IgD-negative memory B cell (primary cell): ENCODE measurements at regions not wholly inside any gene's neighbourhood (a gene's known extent, or its start where the extent isn't known, plus 50 kb on each side); places are given as distances from the start of the nearest gene placed in this dataset.

Experiments used
- H3K27ac Mint-ChIP-seq, 3 donors: one replicate each; pipeline ENCODE4 v1.8.0; 2020 to 2022; ENCODE audit warnings: mild to moderate bottlenecking in 3 of 3, mixed read lengths in 3 of 3, moderate library complexity in 1 of 3
- H3K27me3 Mint-ChIP-seq: one replicate; pipeline ENCODE4 v1.8.0; 2021; ENCODE audit warnings: mixed read lengths
- H3K36me3 Mint-ChIP-seq: one replicate; pipeline ENCODE4 v1.8.0; 2020; ENCODE audit warnings: mild to moderate bottlenecking, mixed read lengths
- H3K4me1 Mint-ChIP-seq, 3 donors: one replicate each; pipeline ENCODE4 v1.8.0; 2020 to 2022; ENCODE audit warnings: mixed read lengths in 3 of 3, mild to moderate bottlenecking in 1 of 3
- H3K4me3 Mint-ChIP-seq, 4 donors: one replicate each; pipeline ENCODE4 v1.8.0; 2020 to 2022; ENCODE audit warnings: mild to moderate bottlenecking in 4 of 4, mixed read lengths in 4 of 4, moderate library complexity in 3 of 4
- H3K9me3 Mint-ChIP-seq, 3 donors: one replicate each; pipeline ENCODE4 v1.8.0; 2020 to 2021; ENCODE audit warnings: mixed read lengths in 3 of 3, mild to moderate bottlenecking in 1 of 3

- Mint-ChIP-seq H3K27ac (peak overlapping the region in 1 of 3 donors; percentile 39), H3K36me3 (peaks cover 4% of the 10 kb centered on the region), H3K4me1 (peaks cover 0 to 2% (median 1%) of the 10 kb centered on the region in 3 donors), H3K4me3 (no peak overlapping the region), H3K27me3 (peaks cover 36% of the 10 kb centered on the region), H3K9me3 (peaks cover 0 to 4% (median 3%) of the 10 kb centered on the region in 3 donors)
Observed at GRCh38 chr1:37255136-37255795, 219.1 kb upstream of the ZC3H12A start.

GRCh38 chr1:37255868-37256267, 218.5 kb upstream of the ZC3H12A start:
- Mint-ChIP-seq H3K27ac (no peak overlapping the region), H3K36me3 (peaks cover 4% of the 10 kb centered on the region), H3K4me3 (no peak overlapping the region), H3K4me1 (peaks cover 0 to 2% (median 1%) of the 10 kb centered on the region in 3 donors), H3K9me3 (peaks cover 0 to 4% (median 3%) of the 10 kb centered on the region in 3 donors), H3K27me3 (peaks cover 36% of the 10 kb centered on the region)

GRCh38 chr1:37257646-37258045, 216.7 kb upstream of the ZC3H12A start:
- Mint-ChIP-seq H3K36me3 (peaks cover 4% of the 10 kb centered on the region), H3K4me1 (peaks cover 0 to 1% (median 0%) of the 10 kb centered on the region in 3 donors), H3K4me3 (no peak overlapping the region), H3K27ac (no peak overlapping the region), H3K27me3 (peaks cover 39% of the 10 kb centered on the region), H3K9me3 (peaks cover 0 to 4% (median 3%) of the 10 kb centered on the region in 3 donors)

- H3K27me3 Mint-ChIP-seq: peaks cover 39% of the 10 kb centered on the region
- no peaks in the 10 kb centered on the region for H3K4me1 Mint-ChIP-seq
- peaks cover 6% of the 10 kb centered on the region for H3K36me3 Mint-ChIP-seq
- no peak overlapping the region for H3K27ac Mint-ChIP-seq
- peaks cover 0 to 4% (median 3%) of the 10 kb centered on the region in 3 donors for H3K9me3 Mint-ChIP-seq
- no peak overlapping the region for H3K4me3 Mint-ChIP-seq
Observed at GRCh38 chr1:37258068-37258467, 216.3 kb upstream of the ZC3H12A start.

- H3K4me1 Mint-ChIP-seq: no peaks in the 10 kb centered on the region
- H3K9me3 Mint-ChIP-seq: peaks cover 0 to 8% (median 3%) of the 10 kb centered on the region in 3 donors
- peaks cover 40% of the 10 kb centered on the region for H3K27me3 Mint-ChIP-seq
- H3K4me3 Mint-ChIP-seq: no peak overlapping the region
- H3K27ac Mint-ChIP-seq: no peak overlapping the region
- peaks cover 6% of the 10 kb centered on the region for H3K36me3 Mint-ChIP-seq
Observed at GRCh38 chr1:37259019-37259418, 215.4 kb upstream of the ZC3H12A start.

GRCh38 chr1:37261129-37261528, 213.3 kb upstream of the ZC3H12A start:
- H3K9me3 Mint-ChIP-seq: peaks cover 0 to 8% (median 3%) of the 10 kb centered on the region in 3 donors
- H3K27ac Mint-ChIP-seq: no peak overlapping the region
- no peak overlapping the region for H3K4me3 Mint-ChIP-seq
- H3K36me3 Mint-ChIP-seq: peaks cover 5% of the 10 kb centered on the region
- H3K4me1 Mint-ChIP-seq: no peaks in the 10 kb centered on the region
- H3K27me3 Mint-ChIP-seq: peaks cover 35% of the 10 kb centered on the region

GRCh38 chr1:37262439-37263170, 211.8 kb upstream of the ZC3H12A start:
- H3K4me3 Mint-ChIP-seq: no peak overlapping the region
- H3K4me1 Mint-ChIP-seq: no peaks in the 10 kb centered on the region
- peaks cover 28% of the 10 kb centered on the region for H3K27me3 Mint-ChIP-seq
- peaks cover 2% of the 10 kb centered on the region for H3K36me3 Mint-ChIP-seq
- peaks cover 0 to 8% (median 0%) of the 10 kb centered on the region in 3 donors for H3K9me3 Mint-ChIP-seq
- H3K27ac Mint-ChIP-seq: no peak overlapping the region

- H3K4me1 Mint-ChIP-seq: peaks cover 0 to 2% (median 0%) of the 10 kb centered on the region in 3 donors
- peaks cover 0 to 4% (median 0%) of the 10 kb centered on the region in 3 donors for H3K9me3 Mint-ChIP-seq
- no peak overlapping the region for H3K27ac Mint-ChIP-seq
- no peak overlapping the region for H3K4me3 Mint-ChIP-seq
- H3K36me3 Mint-ChIP-seq: peaks cover 1% of the 10 kb centered on the region
- H3K27me3 Mint-ChIP-seq: peaks cover 16% of the 10 kb centered on the region
Observed at GRCh38 chr1:37265156-37265555, 209.2 kb upstream of the ZC3H12A start.

- Mint-ChIP-seq H3K9me3 (peaks cover 0 to 4% (median 0%) of the 10 kb centered on the region in 3 donors), H3K4me1 (peaks cover 0 to 2% (median 0%) of the 10 kb centered on the region in 3 donors), H3K27me3 (peaks cover 17% of the 10 kb centered on the region), H3K27ac (peak overlapping the region in 1 of 3 donors; percentile 56), H3K4me3 (no peak overlapping the region), H3K36me3 (peaks cover 1% of the 10 kb centered on the region)
Observed at GRCh38 chr1:37265786-37266667, 208.4 kb upstream of the ZC3H12A start.

GRCh38 chr1:37267111-37267835, 207.1 kb upstream of the ZC3H12A start:
- Mint-ChIP-seq H3K36me3 (peaks cover 1% of the 10 kb centered on the region), H3K9me3 (peaks cover 0 to 4% (median 0%) of the 10 kb centered on the region in 3 donors), H3K4me3 (no peak overlapping the region), H3K27me3 (peaks cover 15% of the 10 kb centered on the region), H3K27ac (no peak overlapping the region), H3K4me1 (peaks cover 0 to 2% (median 0%) of the 10 kb centered on the region in 3 donors)

- peak overlapping the region in 1 of 3 donors; percentile 50 for H3K27ac Mint-ChIP-seq
- H3K9me3 Mint-ChIP-seq: no peaks in the 10 kb centered on the region
- H3K36me3 Mint-ChIP-seq: no peaks in the 10 kb centered on the region
- peaks cover 3% of the 10 kb centered on the region for H3K27me3 Mint-ChIP-seq
- peaks cover 0 to 2% (median 0%) of the 10 kb centered on the region in 3 donors for H3K4me1 Mint-ChIP-seq
- no peak overlapping the region for H3K4me3 Mint-ChIP-seq
Observed at GRCh38 chr1:37270639-37271038, 203.7 kb upstream of the ZC3H12A start.

- H3K4me3 Mint-ChIP-seq: no peak overlapping the region
- H3K27ac Mint-ChIP-seq: no peak overlapping the region
- H3K9me3 Mint-ChIP-seq: no peaks in the 10 kb centered on the region
- H3K4me1 Mint-ChIP-seq: peaks cover 0 to 2% (median 0%) of the 10 kb centered on the region in 3 donors
- H3K27me3 Mint-ChIP-seq: peaks cover 3% of the 10 kb centered on the region
- no peaks in the 10 kb centered on the region for H3K36me3 Mint-ChIP-seq
Observed at GRCh38 chr1:37272626-37273025, 201.8 kb upstream of the ZC3H12A start.

- peaks cover 11% of the 10 kb centered on the region for H3K27me3 Mint-ChIP-seq
- peaks cover 5% of the 10 kb centered on the region for H3K36me3 Mint-ChIP-seq
- peaks cover 0 to 3% (median 0%) of the 10 kb centered on the region in 3 donors for H3K9me3 Mint-ChIP-seq
- no peak overlapping the region for H3K4me3 Mint-ChIP-seq
- H3K27ac Mint-ChIP-seq: no peak overlapping the region
- H3K4me1 Mint-ChIP-seq: no peaks in the 10 kb centered on the region
Observed at GRCh38 chr1:37274486-37274885, 199.9 kb upstream of the ZC3H12A start.

GRCh38 chr1:37274938-37275631, 199.3 kb upstream of the ZC3H12A start:
- Mint-ChIP-seq H3K4me3 (no peak overlapping the region), H3K27me3 (peaks cover 13% of the 10 kb centered on the region), H3K27ac (no peak overlapping the region), H3K4me1 (no peaks in the 10 kb centered on the region), H3K9me3 (peaks cover 2 to 6% (median 6%) of the 10 kb centered on the region in 3 donors), H3K36me3 (peaks cover 9% of the 10 kb centered on the region)
